Stimulated activated CD4-positive, alpha-beta T cell treated with anti-CD3 and anti-CD28 coated beads, Interleukin-1b, Interleukin-23, amount 100 ng/mL, for 4 hours (primary cell): ENCODE measurements at regions not wholly inside any gene's neighbourhood (a gene's known extent, or its start where the extent isn't known, plus 50 kb on each side); places are given as distances from the start of the nearest gene placed in this dataset.
"Not testable (repeated sequence)": the region's sequence is repeated elsewhere in the genome, so short reads cannot be mapped to it uniquely, and the experiment has no call there.

Source experiments
- DNase-seq, 2 donors: peaks; one replicate each; pipeline ENCODE4 v3.0.0-alpha.2; 2020; ENCODE audit warnings: low read depth in 2 of 2

GRCh38 chr2:226169751-226170581 lies 629.7 kb downstream of the IRS1 start:
- no peak for DNase-seq

GRCh38 chr2:226168496-226169160 lies 631.0 kb downstream of the IRS1 start:
- DNase-seq: no peak

GRCh38 chr2:226164512-226164911 lies 635.1 kb downstream of the IRS1 start:
- no peak for DNase-seq

GRCh38 chr2:226160617-226161016 lies 639.0 kb downstream of the IRS1 start:
- DNase-seq: not testable (repeated sequence)

- no peak for DNase-seq
These were observed 639.6 kb downstream of the IRS1 start for GRCh38 chr2:226159875-226160479.

GRCh38 chr2:226158940-226159339 lies 640.7 kb downstream of the IRS1 start:
- DNase-seq: no peak

- DNase-seq: no peak
These were observed 641.4 kb downstream of the IRS1 start for GRCh38 chr2:226158229-226158628.

- no peak for DNase-seq
These were observed 644.3 kb downstream of the IRS1 start for GRCh38 chr2:226155093-226155875.

GRCh38 chr2:226154610-226155009 lies 645.0 kb downstream of the IRS1 start:
- no peak for DNase-seq

GRCh38 chr2:226153553-226153952 lies 646.1 kb downstream of the IRS1 start:
- no peak for DNase-seq

- no peak for DNase-seq
These were observed 648.5 kb downstream of the IRS1 start for GRCh38 chr2:226151157-226151556.

- no peak for DNase-seq
These were observed 656.5 kb downstream of the IRS1 start for GRCh38 chr2:226143091-226143490.

- DNase-seq: no peak
These were observed 657.2 kb downstream of the IRS1 start for GRCh38 chr2:226142463-226142862.

GRCh38 chr2:226140594-226140993 lies 659.0 kb downstream of the IRS1 start:
- no peak for DNase-seq

- no peak for DNase-seq
These were observed 659.9 kb downstream of the IRS1 start for GRCh38 chr2:226139759-226140158.

- no peak for DNase-seq
These were observed 662.3 kb downstream of the IRS1 start for GRCh38 chr2:226137201-226137811.

GRCh38 chr2:226136739-226137138 lies 662.9 kb downstream of the IRS1 start:
- DNase-seq: no peak

GRCh38 chr2:226135861-226136548 lies 663.6 kb downstream of the IRS1 start:
- DNase-seq: no peak

GRCh38 chr2:226132323-226133215 lies 667.1 kb downstream of the IRS1 start:
- no peak for DNase-seq

- DNase-seq: no peak
These were observed 668.3 kb downstream of the IRS1 start for GRCh38 chr2:226131299-226131784.
